H1 (cell line): ENCODE measurements at regions not wholly inside any gene's neighbourhood (a gene's known extent, or its start where the extent isn't known, plus 50 kb on each side); places are given as distances from the start of the nearest gene placed in this dataset.

Source experiments
- CTCF ChIA-PET: fragments of 300-600 bp; sonication (Branson Sonifier 250); formaldehyde crosslinking; loops from one replicate; lab custom pipeline; 2021; ENCODE audit not compliant: partially characterized antibody; lab: Charles Lee
- POLR2A ChIA-PET: fragments of 300-600 bp; sonication (Branson Sonifier 250); formaldehyde crosslinking; loops from one replicate; lab custom pipeline; 2021; ENCODE audit warnings: inconsistent platforms; ENCODE audit not compliant: partially characterized antibody; lab: Charles Lee
- DNase-seq, 2 experiments: peaks; one replicate each; pipeline versions ENCODE4 v3.0.0 to v3.0.0-alpha.2; 2010 to 2022; ENCODE audit warnings: low spot score in 2 of 2, low read depth in 1 of 2, mixed read lengths in 1 of 2
- FAIRE-seq: peaks from 2 replicates; lab custom pipeline; 2011; peaks lifted over from hg19 to GRCh38; lab: Jason Lieb, UNC
- H2AFZ ChIP-seq: 2 replicates; pipeline ENCODE4 v1.8.1; 2012; ENCODE audit warnings: low read length, inconsistent platforms
- H2AK5ac ChIP-seq: 2 replicates; pipeline ENCODE4 v1.6.1; 2013; ENCODE audit warnings: low read depth, low read length
- H2BK120ac ChIP-seq: replicated peaks from 2 replicates; pipeline ENCODE3; 2013; ENCODE audit warnings: low read depth, low read length, inconsistent platforms
- H2BK12ac ChIP-seq: 2 replicates; pipeline ENCODE4 v1.6.1; 2013; ENCODE audit warnings: low read depth, low read length
- H2BK15ac ChIP-seq: 2 replicates; pipeline ENCODE4 v1.6.1; 2013; ENCODE audit warnings: low read length
- H2BK20ac ChIP-seq: 2 replicates; pipeline ENCODE4 v1.6.1; 2013; ENCODE audit warnings: low read length
- H2BK5ac ChIP-seq: 2 replicates; pipeline ENCODE4 v1.6.1; 2013; ENCODE audit warnings: low read depth, low read length
- H3K14ac ChIP-seq: 2 replicates; pipeline ENCODE4 v1.6.1; 2013; ENCODE audit warnings: inconsistent platforms; ENCODE audit not compliant: insufficient read length
- H3K18ac ChIP-seq: 2 replicates; pipeline ENCODE4 v1.6.1; 2013; ENCODE audit warnings: low read length; ENCODE audit errors: extremely low read depth
- H3K23ac ChIP-seq: 2 replicates; pipeline ENCODE4 v1.6.1; 2013; ENCODE audit warnings: inconsistent platforms; ENCODE audit not compliant: insufficient read length
- H3K23me2 ChIP-seq: 2 replicates; pipeline ENCODE4 v1.6.1; 2013; ENCODE audit warnings: low read depth, low read length
- H3K27ac ChIP-seq: 2 replicates; pipeline ENCODE4 v1.6.1; 2011; ENCODE audit warnings: low read depth, low read length, inconsistent platforms
- H3K27me3 ChIP-seq, 4 experiments: replicated peaks in 1 of 4; 1 replicate in 1 of 4; 2 replicates in 3 of 4; pipeline versions ENCODE4 v1.6.1 to v1.8.1; 2011 to 2013; ENCODE audit warnings: low read length in 3 of 4, mild to moderate bottlenecking in 3 of 4, inconsistent platforms in 2 of 4, mixed read lengths in 2 of 4, moderate library complexity in 1 of 4; ENCODE audit not compliant: control insufficient read depth in 3 of 4, insufficient read depth in 3 of 4; ENCODE audit errors: extremely low read depth in 1 of 4
- H3K36me3 ChIP-seq, 4 experiments: 2 replicates each; pipeline versions ENCODE4 v1.6.1 to v1.8.1; 2011 to 2013; ENCODE audit warnings: mild to moderate bottlenecking in 4 of 4, low read length in 3 of 4, moderate library complexity in 2 of 4, control low read depth in 1 of 4, inconsistent platforms in 1 of 4; ENCODE audit not compliant: insufficient read depth in 4 of 4, control insufficient read depth in 2 of 4
- H3K4ac ChIP-seq: replicated peaks from 2 replicates; pipeline ENCODE3; 2013; ENCODE audit warnings: low read length, low read depth, mixed read lengths, inconsistent platforms; ENCODE audit not compliant: insufficient read length
- H3K4me1 ChIP-seq, 4 experiments: replicated peaks in 1 of 4; 1 replicate in 1 of 4; 2 replicates in 3 of 4; pipeline versions ENCODE4 v1.6.1 to v1.8.1; 2011 to 2013; ENCODE audit warnings: low read length in 3 of 4, inconsistent platforms in 2 of 4, mixed read lengths in 1 of 4; ENCODE audit not compliant: insufficient read depth in 4 of 4, control insufficient read depth in 3 of 4
- H3K4me2 ChIP-seq, 2 experiments: 2 replicates each; pipeline versions ENCODE4 v1.6.1 to v1.8.1; 2011 to 2013; ENCODE audit warnings: low read depth in 2 of 2, low read length in 2 of 2, control low read depth in 1 of 2, inconsistent platforms in 1 of 2, mild to moderate bottlenecking in 1 of 2; ENCODE audit not compliant: insufficient read depth in 1 of 2
- H3K4me3 ChIP-seq, 4 experiments: fragments of 200-600, 300-600 bp in 1 of 4; sonication (generic), shearing (Covaris generic), sonication (Bioruptor Twin) in 1 of 4; 2 replicates each; pipeline versions ENCODE4 v1.5.1 to v1.8.1; 2011 to 2016; ENCODE audit warnings: low read length in 4 of 4, low read depth in 3 of 4, control low read depth in 2 of 4, inconsistent platforms in 2 of 4, mild to moderate bottlenecking in 2 of 4, mixed read lengths in 1 of 4, moderate library complexity in 1 of 4; ENCODE audit not compliant: insufficient read depth in 2 of 4; ENCODE audit errors: extremely low read depth in 1 of 4
- H3K56ac ChIP-seq: replicated peaks from 2 replicates; pipeline ENCODE3; 2013; ENCODE audit warnings: low read depth, mild to moderate bottlenecking, mixed read lengths, low read length, inconsistent platforms; ENCODE audit not compliant: insufficient read length
- H3K79me1 ChIP-seq: 2 replicates; pipeline ENCODE4 v1.6.1; 2013; ENCODE audit warnings: low read depth, low read length, control low read depth
- H3K79me2 ChIP-seq, 2 experiments: 2 replicates each; pipeline versions ENCODE4 v1.6.1 to v1.8.1; 2012 to 2013; ENCODE audit warnings: low read length in 2 of 2, mild to moderate bottlenecking in 2 of 2, inconsistent platforms in 1 of 2; ENCODE audit not compliant: insufficient read depth in 2 of 2, control insufficient read depth in 1 of 2
- H3K9ac ChIP-seq, 4 experiments: replicated peaks in 1 of 4; 1 replicate in 1 of 4; 2 replicates in 3 of 4; pipeline versions ENCODE4 v1.6.1 to v1.8.1; 2011 to 2013; ENCODE audit warnings: low read depth in 3 of 4, low read length in 3 of 4, control low read depth in 2 of 4, mild to moderate bottlenecking in 2 of 4, moderate library complexity in 2 of 4, inconsistent platforms in 1 of 4; ENCODE audit errors: extremely low read depth in 1 of 4
- H3K9me3 ChIP-seq, 2 experiments: 2 replicates each; pipeline versions ENCODE4 v1.6.1 to v1.8.1; 2012 to 2013; ENCODE audit warnings: mild to moderate bottlenecking in 2 of 2, moderate library complexity in 2 of 2, control low read depth in 1 of 2, inconsistent platforms in 1 of 2, low read depth in 1 of 2, low read length in 1 of 2, mixed read lengths in 1 of 2; ENCODE audit not compliant: insufficient read depth in 2 of 2
- H4K20me1 ChIP-seq, 2 experiments: replicated peaks in 1 of 2; 2 replicates each; pipeline versions ENCODE3 to v1.8.1; 2011 to 2013; ENCODE audit warnings: inconsistent platforms in 2 of 2, low read length in 2 of 2, mild to moderate bottlenecking in 1 of 2; ENCODE audit not compliant: insufficient read depth in 2 of 2, control insufficient read depth in 1 of 2
- H4K5ac ChIP-seq: 2 replicates; pipeline ENCODE4 v1.6.1; 2013; ENCODE audit warnings: low read length, low read depth, mixed read lengths, inconsistent platforms; ENCODE audit not compliant: insufficient read length
- H4K8ac ChIP-seq: 2 replicates; pipeline ENCODE4 v1.8.0; 2013; ENCODE audit warnings: mild to moderate bottlenecking, moderate library complexity, low read length, inconsistent platforms; ENCODE audit not compliant: insufficient read depth; ENCODE audit errors: extremely low read depth
- H4K91ac ChIP-seq: replicated peaks from 2 replicates; pipeline ENCODE3; 2013; ENCODE audit warnings: low read length, mixed read lengths, inconsistent platforms; ENCODE audit not compliant: insufficient read length
- CEBPB ChIP-seq: IDR thresholded peaks from 2 replicates; pipeline ENCODE4 v1.6.1; 2012; ENCODE audit warnings: low read depth, low read length
- CREB1 ChIP-seq: IDR thresholded peaks from 2 replicates; pipeline ENCODE4 v1.6.1; 2012; ENCODE audit warnings: inconsistent platforms
- CTCF ChIP-seq, 3 experiments: IDR thresholded peaks; 1 replicate in 2 of 3; 2 replicates in 1 of 3; pipeline versions ENCODE4 v1.5.1 to v1.6.1; 2011; ENCODE audit warnings: low read length in 3 of 3, mild to moderate bottlenecking in 3 of 3, inconsistent platforms in 2 of 3, low read depth in 1 of 3, moderate library complexity in 1 of 3; ENCODE audit not compliant: insufficient read depth in 1 of 3; ENCODE audit errors: control extremely low read depth in 1 of 3
- E2F6 ChIP-seq: IDR thresholded peaks from 2 replicates; pipeline ENCODE4 v1.6.1; 2012; ENCODE audit warnings: inconsistent platforms
- KDM5A ChIP-seq: fragments of 200-600 bp; IDR thresholded peaks from 2 replicates; pipeline ENCODE4 v1.7.1; 2012; ENCODE audit warnings: mild to moderate bottlenecking, low read length, inconsistent platforms, mixed read lengths
- NRF1 ChIP-seq: IDR thresholded peaks from 2 replicates; pipeline ENCODE4 v1.6.1; 2011; ENCODE audit warnings: mild to moderate bottlenecking, low read depth, low read length, improper control_type of control experiment
- RAD21 ChIP-seq, 2 experiments: IDR thresholded peaks in 1 of 2; conservative IDR thresholded peaks in 1 of 2; 2 replicates each; pipeline ENCODE4 v1.6.1; 2011; ENCODE audit warnings: low read depth in 2 of 2, low read length in 2 of 2, improper control_type of control experiment in 1 of 2, inconsistent platforms in 1 of 2, mild to moderate bottlenecking in 1 of 2, moderate library complexity in 1 of 2
- RFX5 ChIP-seq: IDR thresholded peaks from 2 replicates; pipeline ENCODE4 v1.6.1; 2011; ENCODE audit warnings: low read depth, low read length, improper control_type of control experiment, borderline replicate concordance
- TEAD4 ChIP-seq: IDR thresholded peaks from 2 replicates; pipeline ENCODE4 v1.6.1; 2012; ENCODE audit warnings: low read depth, low read length, inconsistent platforms, mixed read lengths
- WGBS, 2 experiments: shearing (Covaris generic) in 1 of 2; methylation state at CpG; one replicate each; pipeline versions ENCODE4 v1.1.6 to v1.1.7; 2013 to 2015; ENCODE audit warnings: low lambda C conversion rate in 2 of 2, mixed read lengths in 2 of 2, inconsistent platforms in 1 of 2, low coverage in 1 of 2, missing lambda C conversion rate in 1 of 2; ENCODE audit not compliant: insufficient replicate concordance in 2 of 2, insufficient coverage in 1 of 2, insufficient read length in 1 of 2; ENCODE audit errors: extremely low coverage in 1 of 2, missing lambda C conversion rate in 1 of 2; 5-methylcytosine and 5-hydroxymethylcytosine counted together

- H3K9ac ChIP-seq = no peak overlapping the region
- no peak overlapping the region for H2BK15ac ChIP-seq
- WGBS, 2 experiments = 53% methylated on average over 8 of the region's 8 CpGs; no CpG with 5 or more reads in 1 of the 2 experiments
- no peak overlapping the region for H4K91ac ChIP-seq
- 0 out of 2 replicates have a peak overlapping the region, but pooled peaks have one; percentile 62 for H3K18ac ChIP-seq
- no peak overlapping the region for H2BK5ac ChIP-seq
- H3K23ac ChIP-seq = no peak overlapping the region
- H2BK120ac ChIP-seq = no peak overlapping the region
- FAIRE-seq (peak; percentile 78), DNase-seq (peak; percentile 50 to 52)
- no peak overlapping the region for H3K27ac ChIP-seq
- H3K14ac ChIP-seq = no peak overlapping the region
- no peak overlapping the region for H2BK12ac ChIP-seq
- no peaks in the 10 kb centered on the region for H3K9me3 ChIP-seq
- H3K36me3 ChIP-seq = no peaks in the 10 kb centered on the region
- ChIA-PET POLR2A (no interaction called here), CTCF (interaction anchor here (0.7 to 2.0 kb wide), 10 partner anchors 12 to 457 kb away, joined by 3 to 6 read pairs (median 3); no protein-coding TSS in a partner anchor)
- H4K20me1 ChIP-seq = no peaks in the 10 kb centered on the region
- H4K5ac ChIP-seq = no peak overlapping the region
- H3K56ac ChIP-seq = no peak overlapping the region
- no peak overlapping the region for H2AK5ac ChIP-seq
- H2BK20ac ChIP-seq = no peak overlapping the region
- no peak overlapping the region for H3K4me2 ChIP-seq
- 0 out of 2 replicates have a peak overlapping the region, but pooled peaks have one; percentile 27 for H2AFZ ChIP-seq
- H3K4ac ChIP-seq = no peak overlapping the region
- H3K4me1 ChIP-seq = peaks cover 8 to 29% (median 20%) of the 10 kb centered on the region in 4 experiments
- H3K27me3 ChIP-seq = no peaks in the 10 kb centered on the region
- no peaks in the 10 kb centered on the region for H3K23me2 ChIP-seq
- no peaks in the 10 kb centered on the region for H3K79me1 ChIP-seq
- no peak overlapping the region for H3K4me3 ChIP-seq
- H3K79me2 ChIP-seq = no peaks in the 10 kb centered on the region
- H4K8ac ChIP-seq = no peak overlapping the region
- TF ChIP-seq NRF1 = no peak
- TF ChIP-seq CTCF (IDR thresholded peaks at IDR 0.05; ENCODE audit: control extremely low read depth in 1 of 3, insufficient read depth in 1 of 3, low read depth in 1 of 3, low read length in 3 of 3) = peak; percentile 16 to 51 (median 43)
- TF ChIP-seq KDM5A = no peak
- TF ChIP-seq RFX5 = peak; percentile 63
- TF ChIP-seq CEBPB = peak; percentile 96
- TF ChIP-seq CREB1 = 0 out of 2 replicates have a peak, but pooled peaks have one; percentile 42
- TF ChIP-seq E2F6 = peak; percentile 25; the same call in 1 of the 2 replicates
- no peak for TF ChIP-seq TEAD4
- TF ChIP-seq RAD21 (IDR thresholded peaks at IDR 0.05 in 1 of 2, conservative IDR thresholded peaks at IDR 0.05 in 1 of 2; ENCODE audit: low read depth in 2 of 2, low read length in 2 of 2) = peak; percentile 74 to 84
Measured at GRCh38 chr21:35508139-35508888, 459.2 kb upstream of the RUNX1 start.
